ENCODE measurements at regions not wholly inside any gene's neighbourhood (a gene's known extent, or its start where the extent isn't known, plus 50 kb on each side); places are given as distances from the start of the nearest gene placed in this dataset.

DNA sequence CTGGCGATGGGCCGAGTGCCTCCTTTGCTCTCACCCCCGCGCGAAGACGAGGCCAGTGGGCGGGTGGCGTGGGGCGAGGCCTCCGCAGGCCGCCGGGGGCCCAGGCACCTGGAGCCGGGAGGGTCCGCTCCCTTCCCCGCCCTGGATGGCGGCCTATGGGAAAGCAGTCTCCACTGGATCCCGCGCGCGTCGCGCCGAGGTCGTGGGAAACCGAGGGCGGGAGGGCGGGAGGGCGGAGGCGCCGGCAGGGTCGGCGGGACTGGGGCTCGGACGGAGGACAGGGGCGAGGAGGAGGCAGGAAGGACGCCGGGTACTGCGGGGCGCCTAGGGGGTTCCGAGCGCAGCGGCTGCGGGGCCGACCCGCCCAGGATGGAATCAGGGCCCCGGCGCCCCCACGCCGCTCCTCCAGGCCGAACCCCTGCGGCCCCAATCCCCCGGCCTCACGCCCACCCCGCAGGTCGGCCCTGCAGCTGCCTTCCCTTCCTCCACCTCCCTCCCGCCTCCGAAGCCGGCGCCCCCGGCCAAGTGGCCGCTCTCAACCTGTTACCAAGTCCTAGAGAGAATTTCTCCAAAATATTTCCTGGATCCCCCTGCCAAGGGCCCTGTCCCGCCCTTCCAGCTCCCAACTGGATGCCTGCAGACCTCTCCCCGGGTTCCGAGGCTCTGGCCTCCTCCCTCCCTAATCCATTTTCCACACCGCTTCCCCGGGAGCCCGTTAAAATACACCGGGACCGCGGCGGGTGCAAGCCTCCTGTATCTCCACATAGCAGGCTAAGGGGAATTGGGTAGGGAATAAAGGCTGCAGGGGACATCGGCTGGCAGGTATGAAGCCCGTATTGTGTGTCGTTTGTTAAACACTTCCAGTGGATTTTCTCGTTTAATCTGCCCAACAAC lies 146.3 kb downstream of the ERCC6L2 start:
- Mint-ChIP-seq H3K27ac (ENCODE audit: unreplicated experiment) (no peak overlapping the region), H3K27me3 (ENCODE audit: unreplicated experiment) (peaks cover 17% of the 10 kb centered on the region), H3K36me3 (ENCODE audit: low read depth, unreplicated experiment) (peaks cover 8% of the 10 kb centered on the region), H3K9me3 (ENCODE audit: unreplicated experiment) (no peaks in the 10 kb centered on the region), H3K4me1 (ENCODE audit: unreplicated experiment) (peaks cover 23% of the 10 kb centered on the region), H3K4me3 (ENCODE audit: unreplicated experiment) (peak overlapping the region; percentile 87)
- peak; percentile 28 for DNase-seq (ENCODE audit: low spot score)
- TF ChIP-seq, protein P1, sequence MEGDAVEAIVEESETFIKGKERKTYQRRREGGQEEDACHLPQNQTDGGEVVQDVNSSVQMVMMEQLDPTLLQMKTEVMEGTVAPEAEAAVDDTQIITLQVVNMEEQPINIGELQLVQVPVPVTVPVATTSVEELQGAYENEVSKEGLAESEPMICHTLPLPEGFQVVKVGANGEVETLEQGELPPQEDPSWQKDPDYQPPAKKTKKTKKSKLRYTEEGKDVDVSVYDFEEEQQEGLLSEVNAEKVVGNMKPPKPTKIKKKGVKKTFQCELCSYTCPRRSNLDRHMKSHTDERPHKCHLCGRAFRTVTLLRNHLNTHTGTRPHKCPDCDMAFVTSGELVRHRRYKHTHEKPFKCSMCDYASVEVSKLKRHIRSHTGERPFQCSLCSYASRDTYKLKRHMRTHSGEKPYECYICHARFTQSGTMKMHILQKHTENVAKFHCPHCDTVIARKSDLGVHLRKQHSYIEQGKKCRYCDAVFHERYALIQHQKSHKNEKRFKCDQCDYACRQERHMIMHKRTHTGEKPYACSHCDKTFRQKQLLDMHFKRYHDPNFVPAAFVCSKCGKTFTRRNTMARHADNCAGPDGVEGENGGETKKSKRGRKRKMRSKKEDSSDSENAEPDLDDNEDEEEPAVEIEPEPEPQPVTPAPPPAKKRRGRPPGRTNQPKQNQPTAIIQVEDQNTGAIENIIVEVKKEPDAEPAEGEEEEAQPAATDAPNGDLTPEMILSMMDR (IDR thresholded peaks at IDR 0.05; ENCODE audit: unreplicated experiment): no peak

DNA sequence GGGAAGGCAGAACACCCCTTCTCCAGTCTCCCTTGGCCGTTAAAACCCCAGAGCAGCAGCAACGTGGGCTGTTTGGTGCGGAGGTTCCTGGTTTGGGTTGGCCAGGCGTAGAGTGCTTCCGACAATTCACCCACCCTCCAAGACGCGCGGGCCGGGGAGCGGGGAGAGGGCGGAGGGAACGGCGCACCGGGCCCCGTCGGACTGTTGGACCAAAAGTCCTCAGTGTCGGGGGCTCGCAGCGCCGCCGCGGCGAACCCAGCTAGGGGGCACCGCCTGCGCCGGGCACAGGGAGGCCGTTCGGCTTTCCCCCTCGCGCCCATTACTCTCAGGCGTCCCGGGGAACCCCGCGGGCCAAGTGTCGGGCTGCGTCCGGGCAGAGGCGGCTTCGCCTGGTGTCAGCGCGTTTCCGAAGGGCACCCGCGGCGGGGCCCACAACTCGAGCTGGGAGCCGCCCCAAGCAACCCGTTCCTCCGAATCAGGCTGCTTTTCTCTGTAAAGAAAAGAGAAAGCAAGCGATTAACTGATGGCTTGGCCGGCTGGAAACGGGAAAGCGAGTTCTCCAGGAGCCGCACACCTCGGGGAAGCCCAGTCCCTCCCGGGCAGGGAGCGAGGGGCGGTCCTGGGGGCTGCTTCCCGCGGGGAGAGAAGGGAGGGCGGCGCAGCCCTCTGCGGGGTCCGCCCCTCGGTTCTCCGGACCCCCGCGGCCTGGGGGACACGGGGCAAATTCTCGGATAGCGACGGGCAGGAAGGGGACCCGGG lies 145.5 kb downstream of the ERCC6L2 start:
- peak overlapping the region; percentile 88 for H3K4me3 Mint-ChIP-seq (ENCODE audit: unreplicated experiment)
- peaks cover 13% of the 10 kb centered on the region for H3K27me3 Mint-ChIP-seq (ENCODE audit: unreplicated experiment)
- H3K4me1 Mint-ChIP-seq (ENCODE audit: unreplicated experiment): peaks cover 18% of the 10 kb centered on the region
- DNase-seq (ENCODE audit: low spot score): peak; percentile 42
- TF ChIP-seq, protein P1 (IDR thresholded peaks at IDR 0.05; ENCODE audit: unreplicated experiment): no peak
- H3K36me3 Mint-ChIP-seq (ENCODE audit: low read depth, unreplicated experiment): peaks cover 4% of the 10 kb centered on the region
- no peaks in the 10 kb centered on the region for H3K9me3 Mint-ChIP-seq (ENCODE audit: unreplicated experiment)
- no peak overlapping the region for H3K27ac Mint-ChIP-seq (ENCODE audit: unreplicated experiment)

DNA sequence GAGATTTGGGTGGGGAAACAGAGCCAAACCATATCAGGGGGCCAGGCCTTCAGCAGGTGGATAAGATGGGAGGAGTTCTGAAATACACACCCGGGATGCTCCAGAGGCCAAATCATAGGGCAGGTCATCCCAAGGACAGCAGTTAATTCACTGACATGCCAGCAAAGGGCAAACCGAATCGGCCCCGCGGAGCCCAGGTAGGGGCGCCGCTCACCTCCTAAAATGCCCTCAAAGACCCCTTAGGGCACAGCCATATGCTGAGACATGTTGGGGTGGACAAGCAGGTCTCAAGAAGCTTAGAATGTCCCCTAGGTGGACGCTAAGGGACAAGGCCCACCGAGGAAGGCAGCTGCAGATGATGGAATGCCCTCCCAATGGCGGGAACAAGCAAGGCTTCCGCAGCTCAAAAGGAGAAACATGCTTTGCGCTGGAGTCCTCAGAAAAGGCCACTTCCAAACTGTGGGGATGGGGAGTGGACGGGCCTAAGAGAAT lies 144.9 kb downstream of the ERCC6L2 start:
- DNase-seq (ENCODE audit: low spot score): no peak
- H3K4me3 Mint-ChIP-seq (ENCODE audit: unreplicated experiment): peak overlapping the region; percentile 88
- H3K9me3 Mint-ChIP-seq (ENCODE audit: unreplicated experiment): no peaks in the 10 kb centered on the region
- H3K36me3 Mint-ChIP-seq (ENCODE audit: low read depth, unreplicated experiment): no peaks in the 10 kb centered on the region
- TF ChIP-seq, protein P1 (IDR thresholded peaks at IDR 0.05; ENCODE audit: unreplicated experiment): no peak
- H3K27ac Mint-ChIP-seq (ENCODE audit: unreplicated experiment): no peak overlapping the region
- H3K27me3 Mint-ChIP-seq (ENCODE audit: unreplicated experiment): peaks cover 11% of the 10 kb centered on the region
- H3K4me1 Mint-ChIP-seq (ENCODE audit: unreplicated experiment): peaks cover 14% of the 10 kb centered on the region

Data from endothelial cell (in vitro differentiated cells).